Stomach (tissue), 8 donors: ENCODE measurements at regions not wholly inside any gene's neighbourhood (a gene's known extent, or its start where the extent isn't known, plus 50 kb on each side); places are given as distances from the start of the nearest gene placed in this dataset.

Experiments
- DNase-seq, 2 donors: peaks; one replicate each; pipeline versions ENCODE4 v3.0.0 to v3.0.0-alpha.2; 2013 to 2019
- H3K27ac ChIP-seq, 5 donors: fragments of 200-600 bp in 4 of 5; sonication (generic) in 4 of 5; one replicate each; pipeline ENCODE4 v1.5.1; 2013 to 2019; ENCODE audit warnings: mild to moderate bottlenecking in 1 of 5, moderate library complexity in 1 of 5
- H3K27me3 ChIP-seq, 3 donors: fragments of 200-600 bp; sonication (generic); one replicate each; pipeline ENCODE4 v1.5.1; 2017 to 2019; ENCODE audit warnings: mixed run types in 1 of 3
- H3K36me3 ChIP-seq, 4 donors: fragments of 200-600 bp; sonication (generic); 1 replicate in 3 of 4; 2 replicates in 1 of 4; pipeline ENCODE4 v1.5.1; 2016 to 2019
- H3K4me1 ChIP-seq, 4 donors: fragments of 200-600 bp; sonication (generic); one replicate each; pipeline ENCODE4 v1.5.1; 2016 to 2019
- H3K4me3 ChIP-seq, 4 donors: fragments of 200-600 bp; sonication (generic) in 3 of 4; one replicate each; pipeline ENCODE4 v1.5.1; 2016 to 2019; ENCODE audit warnings: mild to moderate bottlenecking in 1 of 4
- H3K9me3 ChIP-seq, 4 donors: fragments of 200-600 bp; sonication (generic); one replicate each; pipeline ENCODE4 v1.5.1; 2016 to 2019
- CTCF ChIP-seq, 7 experiments: fragments of 450-650 bp in 4 of 7; fragments of 200-600 bp in 3 of 7; sonication (generic) in 3 of 7; IDR thresholded peaks; one replicate each; pipeline ENCODE4 v1.5.1; 2016 to 2019; ENCODE audit warnings: antibody characterized with exemption in 7 of 7, control low read depth in 2 of 7, mild to moderate bottlenecking in 1 of 7
- EP300 ChIP-seq: sonication (generic); formaldehyde crosslinking; IDR thresholded peaks from one replicate; pipeline ENCODE4 v1.6.1; 2017; ENCODE audit warnings: antibody characterized with exemption
- POLR2A ChIP-seq, 4 donors: fragments of 450-650 bp; IDR thresholded peaks; one replicate each; pipeline ENCODE4 v1.6.1; 2016; ENCODE audit warnings: antibody characterized with exemption in 4 of 4, control low read depth in 2 of 4, mild to moderate bottlenecking in 1 of 4, moderate library complexity in 1 of 4
- POLR2AphosphoS5 ChIP-seq, 3 donors: sonication (generic); formaldehyde crosslinking; IDR thresholded peaks; one replicate each; pipeline ENCODE4 v1.6.1; 2016; ENCODE audit warnings: antibody characterized with exemption in 3 of 3
- WGBS, 5 donors: extraction: QIAGEN DNeasy Blood & Tissue Kit in 3 of 5; methylation state at CpG; one replicate each; pipeline versions ENCODE4 v1.1.5 to v1.1.7; 2013 to 2018; 5-methylcytosine and 5-hydroxymethylcytosine counted together
- intact Hi-C: fragments of 100-400 bp; cut with DNase I; formaldehyde crosslinking; loops from one replicate; pipeline ENCODE4 v1.15.1; 2023; ENCODE audit warnings: low total_unique reads
- donor health status: healthy with polysubstance abuse.
- donor health status: Bipolar disorder and iron deficiency.
- donor health status: healthy.

DNA sequence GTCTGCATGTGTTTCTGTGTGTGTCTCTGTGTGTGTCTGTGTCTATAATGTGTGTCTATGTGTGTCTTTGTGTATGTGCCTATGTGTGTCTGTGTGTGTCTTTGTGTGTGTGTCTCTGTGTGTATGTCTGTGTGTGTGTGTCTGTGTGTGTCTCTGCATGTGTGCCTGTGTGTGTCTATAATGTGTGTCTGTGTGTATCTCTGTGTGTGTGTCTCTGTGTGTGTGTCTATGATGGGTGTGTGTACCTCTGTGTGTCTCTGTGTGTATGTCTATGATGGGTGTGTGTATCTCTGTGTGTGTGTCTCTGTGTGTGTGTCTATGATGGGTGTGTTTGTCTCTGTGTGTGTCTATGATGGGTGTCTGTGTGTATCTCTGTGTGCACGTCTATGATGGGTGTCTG lies 126.2 kb upstream of the GPC1 start:
- intact Hi-C loops = no loop called here
- no peak overlapping the region for H3K4me3 ChIP-seq
- 66 to 71% (median 70%) methylated on average over 1 of the region's 1 CpG for whole genome bisulfite sequencing, 5 donors

GRCh38 chr2:240310201-240310600 lies 125.3 kb upstream of the GPC1 start:
- no peak for DNase-seq
- intact Hi-C loops = no loop called here
- TF ChIP-seq POLR2A (IDR thresholded peaks at IDR 0.05) = no peak
- 88 to 94% (median 91%) methylated on average over 9 to 10 of the region's 10 CpGs for WGBS, 5 donors
- Histone ChIP-seq H3K27ac (no peak overlapping the region), H3K27me3 (peaks cover 0 to 2% (median 0%) of the 10 kb centered on the region in 3 donors), H3K4me1 (no peaks in the 10 kb centered on the region), H3K4me3 (no peak overlapping the region), H3K36me3 (no peaks in the 10 kb centered on the region), H3K9me3 (no peaks in the 10 kb centered on the region)

More for the DNA sequence above, 126.2 kb upstream of the GPC1 start:
- Histone ChIP-seq H3K36me3 (no peaks in the 10 kb centered on the region), H3K27ac (no peak overlapping the region), H3K27me3 (peaks cover 0 to 12% (median 6%) of the 10 kb centered on the region in 3 donors), H3K4me1 (no peaks in the 10 kb centered on the region), H3K9me3 (no peaks in the 10 kb centered on the region)
- no peak for DNase-seq
- TF ChIP-seq POLR2AphosphoS5 (IDR thresholded peaks at IDR 0.05) = no peak
- no peak for TF ChIP-seq CTCF (IDR thresholded peaks at IDR 0.05)
- TF ChIP-seq POLR2A (IDR thresholded peaks at IDR 0.05) = no peak
- TF ChIP-seq EP300 = no peak

- H3K27me3 ChIP-seq = no peaks in the 10 kb centered on the region
- no peak for DNase-seq
- H3K4me3 ChIP-seq = no peak overlapping the region
- no peak overlapping the region for H3K27ac ChIP-seq
- no peaks in the 10 kb centered on the region for H3K4me1 ChIP-seq
- TF ChIP-seq POLR2A (IDR thresholded peaks at IDR 0.05) = no peak
- TF ChIP-seq POLR2AphosphoS5 (IDR thresholded peaks at IDR 0.05) = no peak
- no peak for TF ChIP-seq EP300
- TF ChIP-seq CTCF (IDR thresholded peaks at IDR 0.05) = no peak
- no peaks in the 10 kb centered on the region for H3K36me3 ChIP-seq
- intact Hi-C loops = no loop called here
- no peaks in the 10 kb centered on the region for H3K9me3 ChIP-seq
- 86 to 95% (median 91%) methylated on average over 9 of the region's 9 CpGs for WGBS, 5 donors
Measured at GRCh38 chr2:240310645-240311044, 124.8 kb upstream of the GPC1 start.

GRCh38 chr2:240311821-240312220 lies 123.6 kb upstream of the GPC1 start:
- DNase-seq = no peak
- Histone ChIP-seq H3K27me3 (no peaks in the 10 kb centered on the region), H3K4me3 (no peak overlapping the region), H3K4me1 (no peaks in the 10 kb centered on the region), H3K36me3 (no peaks in the 10 kb centered on the region), H3K9me3 (no peaks in the 10 kb centered on the region), H3K27ac (no peak overlapping the region)
- intact Hi-C loops = no loop called here
- TF ChIP-seq CTCF (IDR thresholded peaks at IDR 0.05) (no peak), EP300 (no peak), POLR2AphosphoS5 (IDR thresholded peaks at IDR 0.05) (no peak), POLR2A (IDR thresholded peaks at IDR 0.05) (no peak)
- 88 to 92% (median 92%) methylated on average over 6 of the region's 6 CpGs for WGBS, 5 donors

GRCh38 chr2:240319221-240319854 lies 116.1 kb upstream of the GPC1 start:
- no peak overlapping the region for H3K4me3 ChIP-seq
- intact Hi-C loops = no loop called here
- H3K4me1 ChIP-seq = no peaks in the 10 kb centered on the region
- no peak for DNase-seq
- peaks cover 0 to 21% (median 0%) of the 10 kb centered on the region in 3 donors for H3K27me3 ChIP-seq
- no peak overlapping the region for H3K27ac ChIP-seq
- H3K36me3 ChIP-seq = no peaks in the 10 kb centered on the region
- no peaks in the 10 kb centered on the region for H3K9me3 ChIP-seq
- TF ChIP-seq POLR2A (IDR thresholded peaks at IDR 0.05) (no peak), EP300 (no peak), POLR2AphosphoS5 (IDR thresholded peaks at IDR 0.05) (no peak), CTCF (IDR thresholded peaks at IDR 0.05) (no peak)
- WGBS, 5 donors = 67 to 81% (median 72%) methylated on average over 11 of the region's 11 CpGs
